H1 (cell line): ENCODE measurements at regions not wholly inside any gene's neighbourhood (a gene's known extent, or its start where the extent isn't known, plus 50 kb on each side); places are given as distances from the start of the nearest gene placed in this dataset.

Experiments
- CTCF ChIA-PET: fragments of 300-600 bp; sonication (Branson Sonifier 250); formaldehyde crosslinking; loops from one replicate; lab custom pipeline; 2021; ENCODE audit not compliant: partially characterized antibody; lab: Charles Lee
- POLR2A ChIA-PET: fragments of 300-600 bp; sonication (Branson Sonifier 250); formaldehyde crosslinking; loops from one replicate; lab custom pipeline; 2021; ENCODE audit warnings: inconsistent platforms; ENCODE audit not compliant: partially characterized antibody; lab: Charles Lee
- DNase-seq, 2 experiments: peaks; one replicate each; pipeline versions ENCODE4 v3.0.0 to v3.0.0-alpha.2; 2010 to 2022; ENCODE audit warnings: low spot score in 2 of 2, low read depth in 1 of 2, mixed read lengths in 1 of 2
- FAIRE-seq: peaks from 2 replicates; lab custom pipeline; 2011; peaks lifted over from hg19 to GRCh38; lab: Jason Lieb, UNC
- H2AFZ ChIP-seq: 2 replicates; pipeline ENCODE4 v1.8.1; 2012; ENCODE audit warnings: low read length, inconsistent platforms
- H2AK5ac ChIP-seq: 2 replicates; pipeline ENCODE4 v1.6.1; 2013; ENCODE audit warnings: low read depth, low read length
- H2BK120ac ChIP-seq: replicated peaks from 2 replicates; pipeline ENCODE3; 2013; ENCODE audit warnings: low read depth, low read length, inconsistent platforms
- H2BK12ac ChIP-seq: 2 replicates; pipeline ENCODE4 v1.6.1; 2013; ENCODE audit warnings: low read depth, low read length
- H2BK15ac ChIP-seq: 2 replicates; pipeline ENCODE4 v1.6.1; 2013; ENCODE audit warnings: low read length
- H2BK20ac ChIP-seq: 2 replicates; pipeline ENCODE4 v1.6.1; 2013; ENCODE audit warnings: low read length
- H2BK5ac ChIP-seq: 2 replicates; pipeline ENCODE4 v1.6.1; 2013; ENCODE audit warnings: low read depth, low read length
- H3K14ac ChIP-seq: 2 replicates; pipeline ENCODE4 v1.6.1; 2013; ENCODE audit warnings: inconsistent platforms; ENCODE audit not compliant: insufficient read length
- H3K18ac ChIP-seq: 2 replicates; pipeline ENCODE4 v1.6.1; 2013; ENCODE audit warnings: low read length; ENCODE audit errors: extremely low read depth
- H3K23ac ChIP-seq: 2 replicates; pipeline ENCODE4 v1.6.1; 2013; ENCODE audit warnings: inconsistent platforms; ENCODE audit not compliant: insufficient read length
- H3K23me2 ChIP-seq: 2 replicates; pipeline ENCODE4 v1.6.1; 2013; ENCODE audit warnings: low read depth, low read length
- H3K27ac ChIP-seq: 2 replicates; pipeline ENCODE4 v1.6.1; 2011; ENCODE audit warnings: low read depth, low read length, inconsistent platforms
- H3K27me3 ChIP-seq, 4 experiments: replicated peaks in 1 of 4; 1 replicate in 1 of 4; 2 replicates in 3 of 4; pipeline versions ENCODE4 v1.6.1 to v1.8.1; 2011 to 2013; ENCODE audit warnings: low read length in 3 of 4, mild to moderate bottlenecking in 3 of 4, inconsistent platforms in 2 of 4, mixed read lengths in 2 of 4, moderate library complexity in 1 of 4; ENCODE audit not compliant: control insufficient read depth in 3 of 4, insufficient read depth in 3 of 4; ENCODE audit errors: extremely low read depth in 1 of 4
- H3K36me3 ChIP-seq, 4 experiments: 2 replicates each; pipeline versions ENCODE4 v1.6.1 to v1.8.1; 2011 to 2013; ENCODE audit warnings: mild to moderate bottlenecking in 4 of 4, low read length in 3 of 4, moderate library complexity in 2 of 4, control low read depth in 1 of 4, inconsistent platforms in 1 of 4; ENCODE audit not compliant: insufficient read depth in 4 of 4, control insufficient read depth in 2 of 4
- H3K4ac ChIP-seq: replicated peaks from 2 replicates; pipeline ENCODE3; 2013; ENCODE audit warnings: low read length, low read depth, mixed read lengths, inconsistent platforms; ENCODE audit not compliant: insufficient read length
- H3K4me1 ChIP-seq, 4 experiments: replicated peaks in 1 of 4; 1 replicate in 1 of 4; 2 replicates in 3 of 4; pipeline versions ENCODE4 v1.6.1 to v1.8.1; 2011 to 2013; ENCODE audit warnings: low read length in 3 of 4, inconsistent platforms in 2 of 4, mixed read lengths in 1 of 4; ENCODE audit not compliant: insufficient read depth in 4 of 4, control insufficient read depth in 3 of 4
- H3K4me2 ChIP-seq, 2 experiments: 2 replicates each; pipeline versions ENCODE4 v1.6.1 to v1.8.1; 2011 to 2013; ENCODE audit warnings: low read depth in 2 of 2, low read length in 2 of 2, control low read depth in 1 of 2, inconsistent platforms in 1 of 2, mild to moderate bottlenecking in 1 of 2; ENCODE audit not compliant: insufficient read depth in 1 of 2
- H3K4me3 ChIP-seq, 4 experiments: fragments of 200-600, 300-600 bp in 1 of 4; sonication (generic), shearing (Covaris generic), sonication (Bioruptor Twin) in 1 of 4; 2 replicates each; pipeline versions ENCODE4 v1.5.1 to v1.8.1; 2011 to 2016; ENCODE audit warnings: low read length in 4 of 4, low read depth in 3 of 4, control low read depth in 2 of 4, inconsistent platforms in 2 of 4, mild to moderate bottlenecking in 2 of 4, mixed read lengths in 1 of 4, moderate library complexity in 1 of 4; ENCODE audit not compliant: insufficient read depth in 2 of 4; ENCODE audit errors: extremely low read depth in 1 of 4
- H3K56ac ChIP-seq: replicated peaks from 2 replicates; pipeline ENCODE3; 2013; ENCODE audit warnings: low read depth, mild to moderate bottlenecking, mixed read lengths, low read length, inconsistent platforms; ENCODE audit not compliant: insufficient read length
- H3K79me1 ChIP-seq: 2 replicates; pipeline ENCODE4 v1.6.1; 2013; ENCODE audit warnings: low read depth, low read length, control low read depth
- H3K79me2 ChIP-seq, 2 experiments: 2 replicates each; pipeline versions ENCODE4 v1.6.1 to v1.8.1; 2012 to 2013; ENCODE audit warnings: low read length in 2 of 2, mild to moderate bottlenecking in 2 of 2, inconsistent platforms in 1 of 2; ENCODE audit not compliant: insufficient read depth in 2 of 2, control insufficient read depth in 1 of 2
- H3K9ac ChIP-seq, 4 experiments: replicated peaks in 1 of 4; 1 replicate in 1 of 4; 2 replicates in 3 of 4; pipeline versions ENCODE4 v1.6.1 to v1.8.1; 2011 to 2013; ENCODE audit warnings: low read depth in 3 of 4, low read length in 3 of 4, control low read depth in 2 of 4, mild to moderate bottlenecking in 2 of 4, moderate library complexity in 2 of 4, inconsistent platforms in 1 of 4; ENCODE audit errors: extremely low read depth in 1 of 4
- H3K9me3 ChIP-seq, 2 experiments: 2 replicates each; pipeline versions ENCODE4 v1.6.1 to v1.8.1; 2012 to 2013; ENCODE audit warnings: mild to moderate bottlenecking in 2 of 2, moderate library complexity in 2 of 2, control low read depth in 1 of 2, inconsistent platforms in 1 of 2, low read depth in 1 of 2, low read length in 1 of 2, mixed read lengths in 1 of 2; ENCODE audit not compliant: insufficient read depth in 2 of 2
- H4K20me1 ChIP-seq, 2 experiments: replicated peaks in 1 of 2; 2 replicates each; pipeline versions ENCODE3 to v1.8.1; 2011 to 2013; ENCODE audit warnings: inconsistent platforms in 2 of 2, low read length in 2 of 2, mild to moderate bottlenecking in 1 of 2; ENCODE audit not compliant: insufficient read depth in 2 of 2, control insufficient read depth in 1 of 2
- H4K5ac ChIP-seq: 2 replicates; pipeline ENCODE4 v1.6.1; 2013; ENCODE audit warnings: low read length, low read depth, mixed read lengths, inconsistent platforms; ENCODE audit not compliant: insufficient read length
- H4K8ac ChIP-seq: 2 replicates; pipeline ENCODE4 v1.8.0; 2013; ENCODE audit warnings: mild to moderate bottlenecking, moderate library complexity, low read length, inconsistent platforms; ENCODE audit not compliant: insufficient read depth; ENCODE audit errors: extremely low read depth
- H4K91ac ChIP-seq: replicated peaks from 2 replicates; pipeline ENCODE3; 2013; ENCODE audit warnings: low read length, mixed read lengths, inconsistent platforms; ENCODE audit not compliant: insufficient read length
- ATF2 ChIP-seq: IDR thresholded peaks from 2 replicates; pipeline ENCODE4 v1.6.1; 2012; ENCODE audit warnings: low read length, inconsistent platforms
- CTBP2 ChIP-seq: IDR thresholded peaks from 2 replicates; pipeline ENCODE4 v1.7.0; 2011; ENCODE audit warnings: borderline replicate concordance, mild to moderate bottlenecking, moderate library complexity, mixed read lengths, low read length; ENCODE audit not compliant: insufficient read depth, insufficient read length
- EGR1 ChIP-seq: IDR thresholded peaks from 2 replicates; pipeline ENCODE4 v1.6.1; 2011; ENCODE audit warnings: low read depth, low read length, borderline replicate concordance
- KDM1A ChIP-seq: fragments of 200-600, 300-600 bp; sonication (generic); IDR thresholded peaks from 2 replicates; pipeline ENCODE4 v1.7.1; 2016; ENCODE audit warnings: mild to moderate bottlenecking, low read length, borderline replicate concordance
- KDM5A ChIP-seq: fragments of 200-600 bp; IDR thresholded peaks from 2 replicates; pipeline ENCODE4 v1.7.1; 2012; ENCODE audit warnings: mild to moderate bottlenecking, low read length, inconsistent platforms, mixed read lengths
- MAX ChIP-seq: IDR thresholded peaks from 2 replicates; pipeline ENCODE4 v1.6.1; 2012; ENCODE audit warnings: inconsistent platforms
- NRF1 ChIP-seq: IDR thresholded peaks from 2 replicates; pipeline ENCODE4 v1.6.1; 2011; ENCODE audit warnings: mild to moderate bottlenecking, low read depth, low read length, improper control_type of control experiment
- POLR2AphosphoS5 ChIP-seq: IDR thresholded peaks from 2 replicates; pipeline ENCODE4 v1.6.1; 2011; ENCODE audit warnings: low read depth, low read length
- RBBP5 ChIP-seq: IDR thresholded peaks from 2 replicates; pipeline ENCODE4 v1.7.1; 2012; ENCODE audit warnings: low read depth, mild to moderate bottlenecking, inconsistent platforms, low read length, moderate library complexity, borderline replicate concordance
- RFX5 ChIP-seq: IDR thresholded peaks from 2 replicates; pipeline ENCODE4 v1.6.1; 2011; ENCODE audit warnings: low read depth, low read length, improper control_type of control experiment, borderline replicate concordance
- TBP ChIP-seq: IDR thresholded peaks from 2 replicates; pipeline ENCODE4 v1.6.1; 2011; ENCODE audit warnings: low read depth, low read length, improper control_type of control experiment
- YY1 ChIP-seq: IDR thresholded peaks from 2 replicates; pipeline ENCODE4 v1.6.1; 2011; ENCODE audit warnings: low read depth, mild to moderate bottlenecking, low read length
- WGBS, 2 experiments: shearing (Covaris generic) in 1 of 2; methylation state at CpG; one replicate each; pipeline versions ENCODE4 v1.1.6 to v1.1.7; 2013 to 2015; ENCODE audit warnings: low lambda C conversion rate in 2 of 2, mixed read lengths in 2 of 2, inconsistent platforms in 1 of 2, low coverage in 1 of 2, missing lambda C conversion rate in 1 of 2; ENCODE audit not compliant: insufficient replicate concordance in 2 of 2, insufficient coverage in 1 of 2, insufficient read length in 1 of 2; ENCODE audit errors: extremely low coverage in 1 of 2, missing lambda C conversion rate in 1 of 2; 5-methylcytosine and 5-hydroxymethylcytosine counted together

GRCh38 chr13:84744203-84744602, 861.9 kb upstream of the SLITRK1 start:
- H4K5ac ChIP-seq = no peak overlapping the region
- no peaks in the 10 kb centered on the region for H3K79me1 ChIP-seq
- H3K4ac ChIP-seq = no peak overlapping the region
- ChIA-PET CTCF (no interaction called here), POLR2A (no interaction called here)
- H3K56ac ChIP-seq = no peak overlapping the region
- FAIRE-seq (no peak), DNase-seq (no peak)
- H3K4me3 ChIP-seq = no peak overlapping the region
- no peak overlapping the region for H3K23ac ChIP-seq
- H2BK120ac ChIP-seq = no peak overlapping the region
- no peak overlapping the region for H3K14ac ChIP-seq
- no peak overlapping the region for H3K18ac ChIP-seq
- H2BK15ac ChIP-seq = no peak overlapping the region
- no peak overlapping the region for H4K91ac ChIP-seq
- no peaks in the 10 kb centered on the region for H3K23me2 ChIP-seq
- no peak overlapping the region for H3K27ac ChIP-seq
- 95% methylated on average over 1 of the region's 1 CpG; no CpG with 5 or more reads in 1 of the 2 experiments for WGBS, 2 experiments
- H3K4me2 ChIP-seq = no peak overlapping the region
- H3K79me2 ChIP-seq = no peaks in the 10 kb centered on the region
- H3K27me3 ChIP-seq = no peaks in the 10 kb centered on the region
- no peak overlapping the region for H2BK5ac ChIP-seq
- H2AFZ ChIP-seq = no peak overlapping the region
- H3K9ac ChIP-seq = no peak overlapping the region
- no peak overlapping the region for H2AK5ac ChIP-seq
- H2BK20ac ChIP-seq = no peak overlapping the region
- H3K9me3 ChIP-seq = no peaks in the 10 kb centered on the region
- H3K36me3 ChIP-seq = no peaks in the 10 kb centered on the region
- H4K20me1 ChIP-seq = no peaks in the 10 kb centered on the region
- TF ChIP-seq EGR1 = no peak
- no peak for TF ChIP-seq NRF1
- no peak for TF ChIP-seq RFX5
- TF ChIP-seq YY1 = no peak
- no peak for TF ChIP-seq MAX
- no peak for TF ChIP-seq KDM5A
- no peak for TF ChIP-seq CTBP2
- no peak for TF ChIP-seq ATF2
- TF ChIP-seq TBP = no peak
- no peak for TF ChIP-seq RBBP5
- TF ChIP-seq KDM1A = no peak
- no peak for TF ChIP-seq POLR2AphosphoS5
- H2BK12ac ChIP-seq = no peak overlapping the region
- no peaks in the 10 kb centered on the region for H3K4me1 ChIP-seq
- H4K8ac ChIP-seq = no peak overlapping the region
